Left lung (tissue), 4 donors: ENCODE measurements at regions not wholly inside any gene's neighbourhood (a gene's known extent, or its start where the extent isn't known, plus 50 kb on each side); places are given as distances from the start of the nearest gene placed in this dataset.

Source experiments
- ATAC-seq: fragments of 200-7000 bp; cut with Tn5 transposase; one replicate; pipeline ENCODE4 v1.9.1; 2020; ENCODE audit warnings: moderate library complexity
- DNase-seq, 4 donors: peaks; one replicate each; pipeline ENCODE4 v3.0.0-alpha.2; 2013 to 2020
- H3K27ac ChIP-seq, 2 donors: fragments of 200-600 bp; sonication (generic) in 1 of 2; one replicate each; pipeline versions ENCODE4 v1.5.0 to v1.8.0; 2020 to 2021
- H3K27me3 ChIP-seq, 2 donors: fragments of 200-600 bp; sonication (generic) in 1 of 2; one replicate each; pipeline versions ENCODE4 v1.5.0 to v1.8.0; 2020 to 2021
- H3K36me3 ChIP-seq, 2 donors: fragments of 200-600 bp; sonication (generic) in 1 of 2; one replicate each; pipeline versions ENCODE4 v1.5.0 to v1.8.0; 2020 to 2021
- H3K4me1 ChIP-seq, 2 donors: fragments of 200-600 bp; one replicate each; pipeline ENCODE4 v1.8.0; 2021
- H3K4me3 ChIP-seq, 2 donors: fragments of 200-600 bp; sonication (generic) in 1 of 2; one replicate each; pipeline versions ENCODE4 v1.5.0 to v1.8.0; 2020 to 2021; ENCODE audit warnings: mild to moderate bottlenecking in 1 of 2
- H3K9me3 ChIP-seq, 2 donors: fragments of 200-600 bp; sonication (generic) in 1 of 2; one replicate each; pipeline versions ENCODE4 v1.5.0 to v1.8.0; 2020 to 2021
- intact Hi-C, 2 donors: fragments of 100-400 bp; cut with DNase I; formaldehyde crosslinking; loops; one replicate each; pipeline versions ENCODE4 v1.11.2 to v1.14.2; 2022
- TF ChIP-seq, protein P1 (sequence below), 2 donors: fragments of 200-600 bp; sonication (generic) in 1 of 2; IDR thresholded peaks; one replicate each; pipeline versions ENCODE4 v1.5.0 to v1.8.0; 2021; ENCODE audit warnings: antibody characterized with exemption in 2 of 2
- donor health status: DM: no; HTN: yes; CAD: no.
- donor health status: DM: no; HTN: no; CAD: no.

- no peaks in the 10 kb centered on the region for H3K36me3 ChIP-seq
- TF ChIP-seq, protein P1, sequence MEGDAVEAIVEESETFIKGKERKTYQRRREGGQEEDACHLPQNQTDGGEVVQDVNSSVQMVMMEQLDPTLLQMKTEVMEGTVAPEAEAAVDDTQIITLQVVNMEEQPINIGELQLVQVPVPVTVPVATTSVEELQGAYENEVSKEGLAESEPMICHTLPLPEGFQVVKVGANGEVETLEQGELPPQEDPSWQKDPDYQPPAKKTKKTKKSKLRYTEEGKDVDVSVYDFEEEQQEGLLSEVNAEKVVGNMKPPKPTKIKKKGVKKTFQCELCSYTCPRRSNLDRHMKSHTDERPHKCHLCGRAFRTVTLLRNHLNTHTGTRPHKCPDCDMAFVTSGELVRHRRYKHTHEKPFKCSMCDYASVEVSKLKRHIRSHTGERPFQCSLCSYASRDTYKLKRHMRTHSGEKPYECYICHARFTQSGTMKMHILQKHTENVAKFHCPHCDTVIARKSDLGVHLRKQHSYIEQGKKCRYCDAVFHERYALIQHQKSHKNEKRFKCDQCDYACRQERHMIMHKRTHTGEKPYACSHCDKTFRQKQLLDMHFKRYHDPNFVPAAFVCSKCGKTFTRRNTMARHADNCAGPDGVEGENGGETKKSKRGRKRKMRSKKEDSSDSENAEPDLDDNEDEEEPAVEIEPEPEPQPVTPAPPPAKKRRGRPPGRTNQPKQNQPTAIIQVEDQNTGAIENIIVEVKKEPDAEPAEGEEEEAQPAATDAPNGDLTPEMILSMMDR (IDR thresholded peaks at IDR 0.05), result no peak
- H3K9me3 ChIP-seq, result no peaks in the 10 kb centered on the region
- H3K27me3 ChIP-seq, result no peaks in the 10 kb centered on the region
- ATAC-seq (no peak), DNase-seq (no peak)
- no peaks in the 10 kb centered on the region for H3K4me1 ChIP-seq
- no peak overlapping the region for H3K4me3 ChIP-seq
- H3K27ac ChIP-seq, result no peak overlapping the region
- intact Hi-C loops, result no loop called here
Observed at GRCh38 chr9:75728391-75728790, 162.1 kb upstream of the PCSK5 start.

DNA sequence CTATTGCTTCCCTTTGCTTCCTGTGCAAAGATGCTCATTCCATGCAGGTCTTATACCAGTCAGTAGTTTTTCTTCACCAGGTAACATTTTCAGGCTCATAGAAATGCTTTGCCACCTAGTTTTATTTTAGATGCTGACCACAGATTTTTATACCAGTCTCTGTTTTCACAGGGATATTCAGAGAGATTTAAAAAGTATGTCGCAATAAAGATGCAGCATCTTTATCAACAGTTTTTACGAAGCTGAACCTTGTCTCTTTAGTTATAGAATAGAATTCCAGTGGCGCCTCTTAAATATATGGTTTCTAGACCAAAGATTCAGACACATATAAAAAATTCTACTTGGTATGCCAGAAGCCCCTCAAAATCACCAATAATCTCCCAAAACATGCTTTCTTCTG lies 155.7 kb upstream of the PCSK5 start:
- H3K36me3 ChIP-seq, result no peaks in the 10 kb centered on the region
- H3K9me3 ChIP-seq, result no peaks in the 10 kb centered on the region
- ATAC-seq (no peak), DNase-seq (no peak)
- H3K4me1 ChIP-seq, result no peaks in the 10 kb centered on the region
- no peaks in the 10 kb centered on the region for H3K27me3 ChIP-seq
- intact Hi-C loops, result no loop called here
- TF ChIP-seq, protein P1 (IDR thresholded peaks at IDR 0.05), result no peak
- no peak overlapping the region for H3K4me3 ChIP-seq
- H3K27ac ChIP-seq, result no peak overlapping the region

GRCh38 chr9:75739884-75740611 lies 150.4 kb upstream of the PCSK5 start:
- Histone ChIP-seq H3K9me3 (peaks cover 0 to 4% of the 10 kb centered on the region in 2 donors), H3K27me3 (no peaks in the 10 kb centered on the region), H3K4me1 (no peaks in the 10 kb centered on the region), H3K36me3 (no peaks in the 10 kb centered on the region), H3K27ac (no peak overlapping the region), H3K4me3 (no peak overlapping the region)
- no peak for ATAC-seq
- TF ChIP-seq, protein P1 (IDR thresholded peaks at IDR 0.05), result no peak
- no peak for DNase-seq
- intact Hi-C loops, result no loop called here

- Histone ChIP-seq H3K9me3 (peaks cover 0 to 4% of the 10 kb centered on the region in 2 donors), H3K27me3 (no peaks in the 10 kb centered on the region), H3K4me1 (no peaks in the 10 kb centered on the region), H3K27ac (no peak overlapping the region), H3K36me3 (no peaks in the 10 kb centered on the region), H3K4me3 (no peak overlapping the region)
- no peak for DNase-seq
- intact Hi-C loops, result no loop called here
- no peak for ATAC-seq
- TF ChIP-seq, protein P1 (IDR thresholded peaks at IDR 0.05), result no peak
Observed at GRCh38 chr9:75743855-75744254, 146.6 kb upstream of the PCSK5 start.

DNA sequence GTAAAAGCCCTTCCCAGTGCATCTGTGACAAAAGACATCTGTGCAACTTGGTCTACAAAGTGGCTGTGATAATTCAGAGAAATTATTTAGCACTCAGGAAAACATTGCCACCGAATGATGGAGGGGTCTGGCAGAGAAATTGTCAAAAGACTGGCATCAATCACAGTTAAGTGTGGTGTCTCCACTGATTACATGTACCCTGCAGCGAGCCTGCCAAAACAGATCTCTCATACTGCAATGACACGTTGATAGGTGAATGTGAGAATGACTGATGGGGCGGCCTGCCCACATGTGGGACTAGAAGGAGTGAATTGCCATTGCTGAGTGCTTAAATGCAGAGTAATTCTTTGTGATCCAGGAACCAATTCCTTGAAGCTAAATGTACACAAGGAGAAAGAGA lies 136.4 kb upstream of the PCSK5 start:
- TF ChIP-seq, protein P1 (IDR thresholded peaks at IDR 0.05), result no peak
- Histone ChIP-seq H3K36me3 (no peaks in the 10 kb centered on the region), H3K4me1 (no peaks in the 10 kb centered on the region), H3K27me3 (no peaks in the 10 kb centered on the region), H3K4me3 (no peak overlapping the region), H3K27ac (no peak overlapping the region), H3K9me3 (no peaks in the 10 kb centered on the region)
- no peak for ATAC-seq
- intact Hi-C loops, result no loop called here
- DNase-seq, result no peak
